Thyroid gland (tissue), 4 donors: ENCODE measurements at regions not wholly inside any gene's neighbourhood (a gene's known extent, or its start where the extent isn't known, plus 50 kb on each side); places are given as distances from the start of the nearest gene placed in this dataset.

Experiments
- DNase-seq, 2 donors: peaks; one replicate each; pipeline ENCODE4 v3.0.0-alpha.2; 2019
- H3K27ac ChIP-seq, 3 donors: fragments of 200-600 bp; sonication (generic); 1 replicate in 2 of 3; 2 replicates in 1 of 3; pipeline ENCODE4 v1.5.1; 2016 to 2019; ENCODE audit warnings: mild to moderate bottlenecking in 1 of 3, moderate library complexity in 1 of 3
- H3K27me3 ChIP-seq: fragments of 200-600 bp; sonication (generic); one replicate; pipeline ENCODE4 v1.5.1; 2019
- H3K36me3 ChIP-seq, 2 donors: fragments of 200-600 bp; sonication (generic); one replicate each; pipeline ENCODE4 v1.5.1; 2016 to 2019
- H3K4me1 ChIP-seq, 2 donors: fragments of 200-600 bp; sonication (generic); one replicate each; pipeline ENCODE4 v1.5.1; 2017 to 2019
- H3K4me3 ChIP-seq, 3 donors: fragments of 200-600 bp; sonication (generic); replicated peaks in 1 of 3; 1 replicate in 2 of 3; 2 replicates in 1 of 3; pipeline ENCODE4 v1.5.1; 2016; ENCODE audit warnings: mild to moderate bottlenecking in 1 of 3
- H3K9me3 ChIP-seq: fragments of 200-600 bp; sonication (generic); one replicate; pipeline ENCODE4 v1.5.1; 2017
- POLR2A ChIP-seq, 2 donors: fragments of 450-650 bp; IDR thresholded peaks; one replicate each; pipeline ENCODE4 v1.6.1; 2017; ENCODE audit warnings: antibody characterized with exemption in 2 of 2, mild to moderate bottlenecking in 2 of 2, moderate library complexity in 1 of 2
- WGBS, 2 donors: methylation state at CpG; one replicate each; pipeline ENCODE4 v1.1.5; 2017; 5-methylcytosine and 5-hydroxymethylcytosine counted together
- intact Hi-C: fragments of 100-400 bp; cut with DNase I; formaldehyde crosslinking; loops from one replicate; pipeline ENCODE4 v1.15.1; 2023
- TF ChIP-seq, protein P1 (sequence below), 6 experiments: fragments of 200-600 bp in 3 of 6; fragments of 450-650 bp in 3 of 6; sonication (generic) in 3 of 6; IDR thresholded peaks; one replicate each; pipeline ENCODE4 v1.5.1; 2016 to 2019; ENCODE audit warnings: antibody characterized with exemption in 6 of 6, mild to moderate bottlenecking in 2 of 6, inconsistent platforms in 1 of 6, moderate library complexity in 1 of 6

DNA sequence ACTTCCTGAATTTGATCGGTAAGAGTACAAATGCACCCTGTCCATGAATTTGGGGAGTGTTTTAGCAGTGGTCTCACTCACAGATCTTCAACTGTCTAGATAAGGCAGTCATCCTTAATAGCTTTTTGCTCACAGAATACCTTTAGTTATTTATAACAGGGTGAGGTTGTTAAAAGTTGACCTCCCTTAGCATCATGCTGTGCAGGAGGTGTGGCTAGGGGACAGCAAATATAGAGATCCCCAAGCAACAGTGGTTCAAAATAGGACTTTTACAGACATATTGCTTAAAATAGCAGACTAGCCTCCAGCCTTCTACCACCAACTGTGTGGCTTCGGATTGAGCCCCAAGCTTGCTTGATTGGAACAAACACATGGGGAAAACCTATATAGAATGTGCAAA, 724.4 kb downstream of the TLE1 start:
- TF ChIP-seq POLR2A (IDR thresholded peaks at IDR 0.05): no peak
- TF ChIP-seq, protein P1, sequence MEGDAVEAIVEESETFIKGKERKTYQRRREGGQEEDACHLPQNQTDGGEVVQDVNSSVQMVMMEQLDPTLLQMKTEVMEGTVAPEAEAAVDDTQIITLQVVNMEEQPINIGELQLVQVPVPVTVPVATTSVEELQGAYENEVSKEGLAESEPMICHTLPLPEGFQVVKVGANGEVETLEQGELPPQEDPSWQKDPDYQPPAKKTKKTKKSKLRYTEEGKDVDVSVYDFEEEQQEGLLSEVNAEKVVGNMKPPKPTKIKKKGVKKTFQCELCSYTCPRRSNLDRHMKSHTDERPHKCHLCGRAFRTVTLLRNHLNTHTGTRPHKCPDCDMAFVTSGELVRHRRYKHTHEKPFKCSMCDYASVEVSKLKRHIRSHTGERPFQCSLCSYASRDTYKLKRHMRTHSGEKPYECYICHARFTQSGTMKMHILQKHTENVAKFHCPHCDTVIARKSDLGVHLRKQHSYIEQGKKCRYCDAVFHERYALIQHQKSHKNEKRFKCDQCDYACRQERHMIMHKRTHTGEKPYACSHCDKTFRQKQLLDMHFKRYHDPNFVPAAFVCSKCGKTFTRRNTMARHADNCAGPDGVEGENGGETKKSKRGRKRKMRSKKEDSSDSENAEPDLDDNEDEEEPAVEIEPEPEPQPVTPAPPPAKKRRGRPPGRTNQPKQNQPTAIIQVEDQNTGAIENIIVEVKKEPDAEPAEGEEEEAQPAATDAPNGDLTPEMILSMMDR (IDR thresholded peaks at IDR 0.05): no peak
- H3K27me3 ChIP-seq: no peaks in the 10 kb centered on the region
- WGBS, 2 donors: 73 to 87% methylated on average over 2 of the region's 2 CpGs
- H3K4me3 ChIP-seq: no peak overlapping the region
- H3K27ac ChIP-seq: no peak overlapping the region
- H3K4me1 ChIP-seq: no peaks in the 10 kb centered on the region
- intact Hi-C loops: no loop called here
- no peaks in the 10 kb centered on the region for H3K9me3 ChIP-seq
- DNase-seq: no peak
- H3K36me3 ChIP-seq: no peaks in the 10 kb centered on the region

DNA sequence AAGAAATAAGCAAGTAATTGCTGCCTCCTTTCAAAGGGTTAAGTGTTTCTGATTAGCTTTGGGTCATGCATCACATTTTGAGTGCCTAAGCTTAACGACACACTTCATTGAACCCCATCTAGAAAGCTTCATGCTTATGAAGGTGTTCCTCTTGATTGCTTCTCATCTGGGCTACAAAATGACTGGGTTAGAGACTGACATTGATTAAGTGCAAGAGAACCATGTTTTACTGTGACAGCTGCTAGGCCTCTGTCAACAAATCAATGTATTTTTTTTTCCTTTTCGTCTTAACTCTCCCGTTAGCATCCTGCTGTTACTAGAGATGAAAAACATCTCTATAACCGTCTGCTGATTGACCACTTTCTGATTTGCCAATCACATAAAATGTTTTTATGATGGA, 725.0 kb downstream of the TLE1 start:
- no peaks in the 10 kb centered on the region for H3K36me3 ChIP-seq
- intact Hi-C loops: no loop called here
- 35 to 49% methylated on average over 4 of the region's 4 CpGs for WGBS, 2 donors

DNA sequence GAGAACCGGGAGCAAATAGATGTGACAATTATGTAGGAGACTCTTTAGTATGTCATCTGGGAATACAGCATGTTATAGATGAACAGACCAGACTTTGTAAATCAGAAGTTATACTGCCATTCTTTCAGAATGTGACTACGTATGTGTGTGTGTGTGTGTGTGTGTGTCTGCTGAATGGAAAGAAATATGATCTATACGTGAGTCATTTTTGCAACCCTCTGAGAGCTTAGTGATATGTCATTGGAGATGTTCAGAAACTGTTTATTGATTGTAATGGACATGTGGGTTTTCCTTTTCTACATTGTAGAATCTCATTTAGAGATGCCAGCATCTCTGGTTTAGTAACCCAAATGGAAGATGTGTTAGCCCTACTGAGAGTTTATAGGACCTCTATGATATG, 731.5 kb downstream of the TLE1 start:
- no peak for DNase-seq
- H3K27me3 ChIP-seq: no peaks in the 10 kb centered on the region
- no peak overlapping the region for H3K4me3 ChIP-seq
- WGBS, 2 donors: 84 to 86% methylated on average over 3 of the region's 3 CpGs
- H3K27ac ChIP-seq: no peak overlapping the region
- intact Hi-C loops: no loop called here
- TF ChIP-seq, protein P1 (IDR thresholded peaks at IDR 0.05): no peak
- no peak for TF ChIP-seq POLR2A (IDR thresholded peaks at IDR 0.05)
- H3K4me1 ChIP-seq: no peaks in the 10 kb centered on the region
- no peaks in the 10 kb centered on the region for H3K9me3 ChIP-seq
- no peaks in the 10 kb centered on the region for H3K36me3 ChIP-seq

More for the DNA sequence above, 725.0 kb downstream of the TLE1 start:
- no peak for DNase-seq
- no peak for TF ChIP-seq POLR2A (IDR thresholded peaks at IDR 0.05)
- TF ChIP-seq, protein P1 (IDR thresholded peaks at IDR 0.05): no peak
- H3K4me3 ChIP-seq: no peak overlapping the region
- no peaks in the 10 kb centered on the region for H3K4me1 ChIP-seq
- no peaks in the 10 kb centered on the region for H3K9me3 ChIP-seq
- H3K27me3 ChIP-seq: no peaks in the 10 kb centered on the region
- no peak overlapping the region for H3K27ac ChIP-seq

DNA sequence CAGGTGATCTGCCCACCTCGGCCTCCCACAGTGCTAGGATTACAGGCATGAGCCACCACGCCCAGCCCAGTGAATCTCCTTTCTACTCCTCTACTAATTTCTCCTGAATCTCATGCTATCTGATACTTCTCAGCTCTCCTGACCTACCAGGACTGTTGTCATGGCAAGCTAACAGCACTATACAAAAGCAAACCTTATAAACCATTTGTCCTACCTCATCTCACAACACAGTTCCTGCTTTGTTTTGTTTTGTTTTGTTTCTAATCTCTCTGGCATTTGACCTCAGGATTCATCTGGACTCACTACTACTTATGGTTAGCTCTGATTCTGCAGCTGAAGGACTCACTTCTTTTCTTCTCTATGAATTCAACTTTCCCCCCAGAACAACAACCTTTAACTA, 734.8 kb downstream of the TLE1 start:
- Histone ChIP-seq H3K27ac (no peak overlapping the region), H3K9me3 (no peaks in the 10 kb centered on the region), H3K4me1 (no peaks in the 10 kb centered on the region), H3K4me3 (no peak overlapping the region), H3K27me3 (no peaks in the 10 kb centered on the region), H3K36me3 (no peaks in the 10 kb centered on the region)
- DNase-seq: no peak
- TF ChIP-seq, protein P1 (IDR thresholded peaks at IDR 0.05): no peak
- no peak for TF ChIP-seq POLR2A (IDR thresholded peaks at IDR 0.05)
- intact Hi-C loops: no loop called here
- 73 to 83% methylated on average over 2 of the region's 2 CpGs for WGBS, 2 donors

DNA sequence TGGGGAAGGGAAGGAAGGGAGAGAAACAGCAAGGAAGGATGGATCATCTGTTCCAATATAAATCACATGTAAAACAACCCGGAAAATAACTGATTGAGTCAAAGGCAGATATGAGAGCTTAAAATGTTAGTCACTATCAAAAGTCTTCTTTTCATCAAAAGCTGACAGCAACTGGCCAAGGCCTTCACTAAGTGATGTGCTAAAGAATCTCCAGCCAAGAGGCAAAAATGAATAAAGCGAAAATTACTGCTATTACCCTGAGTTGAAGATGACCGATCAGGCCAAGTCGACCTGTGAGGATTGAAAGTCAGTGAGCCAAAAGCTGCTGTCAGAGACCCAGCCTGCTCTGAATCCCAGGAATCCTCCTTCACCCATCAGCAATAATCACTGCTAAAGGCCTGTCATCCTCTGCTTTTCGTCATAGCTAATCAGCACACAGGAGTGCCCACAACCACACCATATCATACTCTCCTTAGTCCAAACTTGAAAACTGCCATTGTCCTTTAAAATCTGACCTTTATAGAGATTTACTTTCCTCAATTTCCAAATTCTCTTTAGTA, 736.9 kb downstream of the TLE1 start:
- Histone ChIP-seq H3K4me1 (no peaks in the 10 kb centered on the region), H3K9me3 (no peaks in the 10 kb centered on the region), H3K27me3 (no peaks in the 10 kb centered on the region), H3K36me3 (no peaks in the 10 kb centered on the region), H3K27ac (no peak overlapping the region), H3K4me3 (no peak overlapping the region)
- TF ChIP-seq, protein P1 (IDR thresholded peaks at IDR 0.05): no peak
- no peak for TF ChIP-seq POLR2A (IDR thresholded peaks at IDR 0.05)
- DNase-seq: no peak
- intact Hi-C loops: no loop called here
- WGBS, 2 donors: 89 to 91% methylated on average over 5 of the region's 5 CpGs
